ENCODE measurements at regions not wholly inside any gene's neighbourhood (a gene's known extent, or its start where the extent isn't known, plus 50 kb on each side); places are given as distances from the start of the nearest gene placed in this dataset.
"Not testable (repeated sequence)": the region's sequence is repeated elsewhere in the genome, so short reads cannot be mapped to it uniquely, and the experiment has no call there.

DNA sequence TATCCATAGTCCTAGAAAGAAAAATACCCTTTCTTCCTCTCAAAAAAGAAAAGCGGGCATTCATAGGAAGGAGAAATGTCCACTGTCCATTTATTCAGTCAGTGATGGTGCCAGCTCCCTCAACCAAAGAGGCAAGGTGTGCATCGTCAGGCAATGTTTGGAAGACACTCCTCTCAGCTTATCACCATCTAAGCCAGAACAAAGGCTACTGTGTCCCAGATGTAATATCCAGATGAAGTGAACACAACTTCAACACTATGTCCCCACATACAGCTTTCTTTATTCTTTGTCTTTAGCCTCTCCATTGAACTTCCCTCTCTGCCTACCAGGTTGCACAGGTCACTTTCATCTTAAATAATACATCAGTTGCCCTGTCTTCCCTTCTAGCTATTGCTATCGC lies 131.4 kb upstream of the RNF32 start:
- Mint-ChIP-seq H3K36me3 (ENCODE audit: low read depth) (no peaks in the 10 kb centered on the region), H3K27me3 (peaks cover 3% of the 10 kb centered on the region), H3K4me1 (ENCODE audit: low read depth) (no peaks in the 10 kb centered on the region), H3K9me3 (peaks cover 20% of the 10 kb centered on the region), H3K27ac (no peak overlapping the region), H3K4me3 (no peak overlapping the region)
- intact Hi-C loops (cut with micrococcal nuclease), result no loop called here
- ChIA-PET POLR2A (no interaction called here), CTCF (no interaction called here)
- no peak for ATAC-seq
- TF ChIP-seq, protein P1, sequence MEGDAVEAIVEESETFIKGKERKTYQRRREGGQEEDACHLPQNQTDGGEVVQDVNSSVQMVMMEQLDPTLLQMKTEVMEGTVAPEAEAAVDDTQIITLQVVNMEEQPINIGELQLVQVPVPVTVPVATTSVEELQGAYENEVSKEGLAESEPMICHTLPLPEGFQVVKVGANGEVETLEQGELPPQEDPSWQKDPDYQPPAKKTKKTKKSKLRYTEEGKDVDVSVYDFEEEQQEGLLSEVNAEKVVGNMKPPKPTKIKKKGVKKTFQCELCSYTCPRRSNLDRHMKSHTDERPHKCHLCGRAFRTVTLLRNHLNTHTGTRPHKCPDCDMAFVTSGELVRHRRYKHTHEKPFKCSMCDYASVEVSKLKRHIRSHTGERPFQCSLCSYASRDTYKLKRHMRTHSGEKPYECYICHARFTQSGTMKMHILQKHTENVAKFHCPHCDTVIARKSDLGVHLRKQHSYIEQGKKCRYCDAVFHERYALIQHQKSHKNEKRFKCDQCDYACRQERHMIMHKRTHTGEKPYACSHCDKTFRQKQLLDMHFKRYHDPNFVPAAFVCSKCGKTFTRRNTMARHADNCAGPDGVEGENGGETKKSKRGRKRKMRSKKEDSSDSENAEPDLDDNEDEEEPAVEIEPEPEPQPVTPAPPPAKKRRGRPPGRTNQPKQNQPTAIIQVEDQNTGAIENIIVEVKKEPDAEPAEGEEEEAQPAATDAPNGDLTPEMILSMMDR (IDR thresholded peaks at IDR 0.05), result no peak
- no peak for DNase-seq

DNA sequence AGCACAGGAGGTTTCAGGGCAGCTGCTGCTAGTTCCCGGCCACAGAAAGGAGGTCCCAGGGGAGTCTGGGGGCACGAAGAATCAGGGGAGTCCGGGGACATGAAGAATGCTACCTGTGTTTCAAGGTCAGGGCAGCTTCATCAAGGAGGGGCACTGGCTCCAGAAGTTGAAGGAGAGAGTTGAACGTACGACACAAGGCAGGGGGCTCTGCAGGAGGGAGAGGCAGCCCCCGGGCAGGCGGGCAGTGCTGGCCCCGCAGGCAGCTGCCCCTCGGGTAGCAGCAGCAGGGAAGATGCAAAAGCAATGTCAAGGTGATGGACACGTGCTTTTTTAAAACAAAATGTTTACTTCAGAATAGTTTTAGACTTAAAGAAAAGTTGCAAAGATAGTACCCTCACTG lies 134.7 kb upstream of the RNF32 start:
- POLR2A ChIA-PET, result no interaction called here
- DNase-seq (no peak), ATAC-seq (no peak)
- Mint-ChIP-seq H3K9me3 (peaks cover 13% of the 10 kb centered on the region), H3K4me3 (no peak overlapping the region), H3K27me3 (peaks cover 3% of the 10 kb centered on the region), H3K4me1 (ENCODE audit: low read depth) (no peaks in the 10 kb centered on the region), H3K27ac (no peak overlapping the region), H3K36me3 (ENCODE audit: low read depth) (no peaks in the 10 kb centered on the region)
- intact Hi-C loops (cut with micrococcal nuclease), result no loop called here
- CTCF ChIA-PET, result no interaction called here
- TF ChIP-seq, protein P1 (IDR thresholded peaks at IDR 0.05), result no peak

DNA sequence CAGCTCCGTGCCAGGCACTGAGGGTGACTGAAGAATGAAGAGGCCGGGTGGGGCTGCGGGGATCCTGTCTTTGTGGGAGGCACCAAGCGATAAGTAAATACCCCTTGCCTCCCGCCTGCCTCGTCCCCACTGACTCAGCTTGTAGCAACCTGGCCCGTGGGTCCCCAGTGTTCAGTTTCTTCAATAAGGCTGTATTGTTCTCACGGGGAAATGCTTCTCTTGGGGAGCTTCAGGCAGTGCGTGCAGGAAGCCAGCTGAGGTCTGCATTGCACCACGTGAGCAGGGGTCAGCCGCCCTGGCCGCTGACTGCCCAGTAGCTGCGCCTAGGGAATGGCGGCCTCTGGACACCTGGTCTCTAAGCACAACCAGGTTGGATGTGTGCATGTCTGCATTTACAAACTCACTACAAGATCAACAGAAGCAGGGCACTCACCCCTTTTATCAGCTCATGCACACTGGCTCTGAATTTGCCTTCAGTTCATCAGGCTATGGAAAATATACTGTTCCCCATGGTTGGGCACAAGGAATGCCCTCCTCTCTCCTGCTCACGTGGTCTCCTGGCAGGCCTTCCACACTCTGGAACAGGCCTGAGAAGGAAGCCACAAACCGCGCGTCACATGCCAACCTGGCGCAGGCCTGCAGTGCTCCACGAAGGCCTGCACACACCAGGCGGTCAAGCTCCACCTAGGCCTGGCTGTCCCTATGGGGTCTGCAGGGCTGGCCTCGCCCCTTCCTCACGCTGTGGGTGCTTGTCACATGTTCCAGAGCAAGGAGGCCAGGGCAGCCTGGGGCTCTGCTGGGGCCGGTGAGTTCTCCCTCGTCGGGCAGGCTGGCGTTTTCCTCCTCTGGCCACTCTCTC lies 135.7 kb upstream of the RNF32 start:
- intact Hi-C loops (cut with micrococcal nuclease), result no loop called here
- ATAC-seq (no peak), DNase-seq (no peak)
- Mint-ChIP-seq H3K27me3 (peaks cover 4% of the 10 kb centered on the region), H3K4me1 (ENCODE audit: low read depth) (no peaks in the 10 kb centered on the region), H3K36me3 (ENCODE audit: low read depth) (no peaks in the 10 kb centered on the region), H3K27ac (no peak overlapping the region), H3K4me3 (no peak overlapping the region), H3K9me3 (peaks cover 5% of the 10 kb centered on the region)
- TF ChIP-seq, protein P1 (IDR thresholded peaks at IDR 0.05), result no peak
- ChIA-PET CTCF (no interaction called here), POLR2A (no interaction called here)

GRCh38 chr7:156504006-156504405 lies 136.6 kb upstream of the RNF32 start:
- Mint-ChIP-seq H3K9me3 (no peaks in the 10 kb centered on the region), H3K36me3 (ENCODE audit: low read depth) (no peaks in the 10 kb centered on the region), H3K27me3 (peaks cover 3% of the 10 kb centered on the region), H3K4me1 (ENCODE audit: low read depth) (no peaks in the 10 kb centered on the region), H3K27ac (no peak overlapping the region), H3K4me3 (no peak overlapping the region)
- CTCF ChIA-PET, result interaction anchor here (1.0 kb wide), 1 partner anchor 31 kb away, joined by 3 read pairs; no protein-coding TSS in a partner anchor
- intact Hi-C loops (cut with micrococcal nuclease), result no loop called here
- POLR2A ChIA-PET, result no interaction called here
- TF ChIP-seq, protein P1 (IDR thresholded peaks at IDR 0.05), result no peak
- DNase-seq (no peak), ATAC-seq (no peak)

GRCh38 chr7:156503196-156503595 lies 137.4 kb upstream of the RNF32 start:
- H3K9me3 Mint-ChIP-seq, result no peaks in the 10 kb centered on the region
- TF ChIP-seq, protein P1 (IDR thresholded peaks at IDR 0.05), result no peak
- ATAC-seq, result no peak
- POLR2A ChIA-PET, result no interaction called here
- peaks cover 3% of the 10 kb centered on the region for H3K27me3 Mint-ChIP-seq
- H3K4me1 Mint-ChIP-seq (ENCODE audit: low read depth), result no peaks in the 10 kb centered on the region
- H3K27ac Mint-ChIP-seq, result no peak overlapping the region
- intact Hi-C loops (cut with micrococcal nuclease), result no loop called here
- DNase-seq, result no peak
- H3K4me3 Mint-ChIP-seq, result no peak overlapping the region
- no peaks in the 10 kb centered on the region for H3K36me3 Mint-ChIP-seq (ENCODE audit: low read depth)
- CTCF ChIA-PET, result interaction anchor here (1.0 kb wide), 1 partner anchor 30 kb away, joined by 3 read pairs; no protein-coding TSS in a partner anchor

GRCh38 chr7:156501815-156502214 lies 138.8 kb upstream of the RNF32 start:
- POLR2A ChIA-PET; H3K9me3 Mint-ChIP-seq; H3K4me3 Mint-ChIP-seq; H3K36me3 Mint-ChIP-seq (ENCODE audit: low read depth); intact Hi-C loops (cut with micrococcal nuclease); H3K4me1 Mint-ChIP-seq (ENCODE audit: low read depth); H3K27me3 Mint-ChIP-seq; H3K27ac Mint-ChIP-seq; DNase-seq; ATAC-seq; CTCF ChIA-PET: not testable (repeated sequence)
